ENCODE measurements at regions not wholly inside any gene's neighbourhood (a gene's known extent, or its start where the extent isn't known, plus 50 kb on each side); places are given as distances from the start of the nearest gene placed in this dataset.

GRCh38 chr6:48318670-48319069 is 207.7 kb upstream of the PTCHD4 start:
- no peak for TF ChIP-seq CTCF (IDR thresholded peaks at IDR 0.05)
- intact Hi-C loops (cut with micrococcal nuclease) = no loop called here
- ATAC-seq (ENCODE audit: low read depth) = no peak
- Mint-ChIP-seq H3K27ac (no peak overlapping the region), H3K9me3 (no peaks in the 10 kb centered on the region), H3K4me3 (no peak overlapping the region), H3K4me1 (no peaks in the 10 kb centered on the region), H3K27me3 (no peaks in the 10 kb centered on the region), H3K36me3 (ENCODE audit: low read depth) (no peaks in the 10 kb centered on the region)
- POLR2A ChIA-PET = no interaction called here
- CTCF ChIA-PET = no interaction called here
- no peak for DNase-seq

- H3K9me3 Mint-ChIP-seq = peaks cover 3% of the 10 kb centered on the region
- ATAC-seq (ENCODE audit: low read depth) (no peak), DNase-seq (no peak)
- intact Hi-C loops (cut with micrococcal nuclease) = no loop called here
- H3K4me3 Mint-ChIP-seq = no peak overlapping the region
- H3K27me3 Mint-ChIP-seq = no peaks in the 10 kb centered on the region
- POLR2A ChIA-PET = no interaction called here
- no peak overlapping the region for H3K27ac Mint-ChIP-seq
- CTCF ChIA-PET = no interaction called here
- no peak for TF ChIP-seq CTCF (IDR thresholded peaks at IDR 0.05)
- no peaks in the 10 kb centered on the region for H3K4me1 Mint-ChIP-seq
- H3K36me3 Mint-ChIP-seq (ENCODE audit: low read depth) = no peaks in the 10 kb centered on the region
Measured at GRCh38 chr6:48315915-48316314, 204.9 kb upstream of the PTCHD4 start.

GRCh38 chr6:48315051-48315719 is 204.2 kb upstream of the PTCHD4 start:
- intact Hi-C loops (cut with micrococcal nuclease) = no loop called here
- Mint-ChIP-seq H3K36me3 (ENCODE audit: low read depth) (no peaks in the 10 kb centered on the region), H3K4me1 (no peaks in the 10 kb centered on the region), H3K27ac (no peak overlapping the region), H3K9me3 (peaks cover 3% of the 10 kb centered on the region), H3K4me3 (no peak overlapping the region), H3K27me3 (no peaks in the 10 kb centered on the region)
- TF ChIP-seq CTCF (IDR thresholded peaks at IDR 0.05) = no peak
- ATAC-seq (ENCODE audit: low read depth) = no peak
- ChIA-PET POLR2A (no interaction called here), CTCF (no interaction called here)
- DNase-seq = no peak

- Mint-ChIP-seq H3K9me3 (peaks cover 3% of the 10 kb centered on the region), H3K4me3 (no peak overlapping the region), H3K36me3 (ENCODE audit: low read depth) (no peaks in the 10 kb centered on the region), H3K27me3 (no peaks in the 10 kb centered on the region), H3K27ac (no peak overlapping the region), H3K4me1 (no peaks in the 10 kb centered on the region)
- ChIA-PET POLR2A (no interaction called here), CTCF (no interaction called here)
- no peak for TF ChIP-seq CTCF (IDR thresholded peaks at IDR 0.05)
- DNase-seq (no peak), ATAC-seq (ENCODE audit: low read depth) (no peak)
- intact Hi-C loops (cut with micrococcal nuclease) = no loop called here
Measured at GRCh38 chr6:48311301-48311700, 200.3 kb upstream of the PTCHD4 start.

GRCh38 chr6:48307573-48307972 is 196.6 kb upstream of the PTCHD4 start:
- no peak for DNase-seq
- H3K27ac Mint-ChIP-seq = no peak overlapping the region
- intact Hi-C loops (cut with micrococcal nuclease) = no loop called here
- no peak for ATAC-seq (ENCODE audit: low read depth)
- no peak overlapping the region for H3K4me3 Mint-ChIP-seq
- peaks cover 7% of the 10 kb centered on the region for H3K9me3 Mint-ChIP-seq
- H3K27me3 Mint-ChIP-seq = no peaks in the 10 kb centered on the region
- ChIA-PET CTCF (no interaction called here), POLR2A (no interaction called here)
- TF ChIP-seq CTCF (IDR thresholded peaks at IDR 0.05) = no peak
- no peaks in the 10 kb centered on the region for H3K4me1 Mint-ChIP-seq
- no peaks in the 10 kb centered on the region for H3K36me3 Mint-ChIP-seq (ENCODE audit: low read depth)
